ENCODE measurements at regions not wholly inside any gene's neighbourhood (a gene's known extent, or its start where the extent isn't known, plus 50 kb on each side); places are given as distances from the start of the nearest gene placed in this dataset.
"Not testable (repeated sequence)": the region's sequence is repeated elsewhere in the genome, so short reads cannot be mapped to it uniquely, and the experiment has no call there.

GRCh38 chr11:38524945-38525344, 1926.9 kb upstream of the RAG2 start:
- H3K36me3 ChIP-seq (ENCODE audit: control insufficient read depth in 2 of 2, insufficient read depth in 2 of 2, low read length in 1 of 2), result no peaks in the 10 kb centered on the region
- in situ Hi-C loops (cut with MboI) (no loop called here), intact Hi-C loops (cut with micrococcal nuclease; ENCODE audit: unreplicated experiment) (no loop called here)
- ChIA-PET POLR2A (no interaction called here), SMC1A (ENCODE audit: uncharacterized antibody, unreplicated experiment) (no interaction called here), RAD21 (ENCODE audit: unreplicated experiment) (no interaction called here), CTCF (interaction anchor here (1.2 kb wide), 1 partner anchor 15 kb away, joined by 3 read pairs; no protein-coding TSS in a partner anchor)
- no peaks in the 10 kb centered on the region for H3K4me1 ChIP-seq (ENCODE audit: control insufficient read depth, insufficient read depth, low read length)
- H3K9me3 ChIP-seq (replicated peaks; ENCODE audit: control insufficient read depth, insufficient read depth, low read length), result no peaks in the 10 kb centered on the region
- no peak overlapping the region for H3K4me3 ChIP-seq
- no peak overlapping the region for H3K9ac ChIP-seq (ENCODE audit: control insufficient read depth, insufficient read depth, low read length)
- no peaks in the 10 kb centered on the region for H4K20me1 ChIP-seq (ENCODE audit: control insufficient read depth, insufficient read depth)
- ATAC-seq (no peak), FAIRE-seq (no peak), DNase-seq (ENCODE audit: low read depth, low spot score) (no peak)
- no peak overlapping the region for H3K27ac ChIP-seq (ENCODE audit: control insufficient read depth, insufficient read depth)
- no peak overlapping the region for H2AFZ ChIP-seq (ENCODE audit: control insufficient read depth, low read depth, low read length)
- 0% methylated on average over 1 of the region's 1 CpG for WGBS (ENCODE audit: insufficient coverage, insufficient replicate concordance, low lambda C conversion rate, missing lambda C conversion rate)
- H3K27me3 ChIP-seq (replicated peaks in 1 of 2; ENCODE audit: control insufficient read depth in 2 of 2, insufficient read depth in 2 of 2, low read length in 1 of 2), result no peaks in the 10 kb centered on the region
- H3K79me2 ChIP-seq (ENCODE audit: control insufficient read depth, insufficient read depth, low read length), result no peaks in the 10 kb centered on the region
- no TSS peak for BruUV-seq (replicated peaks)
- TF ChIP-seq CREB1 (IDR thresholded peaks at IDR 0.05; ENCODE audit: low read depth) (no peak), FOXM1 (IDR thresholded peaks at IDR 0.05; ENCODE audit: low read depth, low read length) (no peak), YY1 (IDR thresholded peaks at IDR 0.05; ENCODE audit: low read depth, low read length) (no peak), RB1 (IDR thresholded peaks at IDR 0.05; ENCODE audit: borderline replicate concordance) (no peak), EED (IDR thresholded peaks at IDR 0.05; ENCODE audit: low read depth) (no peak), NR2F1 (conservative IDR thresholded peaks at IDR 0.05) (no peak), NR2C2 (IDR thresholded peaks at IDR 0.05; ENCODE audit: borderline replicate concordance, control insufficient read depth, insufficient read length, low read depth) (no peak), KDM1A (IDR thresholded peaks at IDR 0.05; ENCODE audit: borderline replicate concordance) (no peak), CBFB (IDR thresholded peaks at IDR 0.05; ENCODE audit: low read depth) (no peak)
- no peak overlapping the region for H3K4me2 ChIP-seq (ENCODE audit: control insufficient read depth, insufficient read depth)

GRCh38 chr11:38517991-38518390, 1920.0 kb upstream of the RAG2 start:
- no peak for DNase-seq (ENCODE audit: low read depth, low spot score)
- ChIA-PET SMC1A (ENCODE audit: uncharacterized antibody, unreplicated experiment) (no interaction called here), POLR2A (no interaction called here), RAD21 (ENCODE audit: unreplicated experiment) (no interaction called here), CTCF (interaction anchor here (0.6 kb wide), 1 partner anchor 1890 kb away, joined by 3 read pairs; no protein-coding TSS in a partner anchor)
- 54% methylated on average over 5 of the region's 5 CpGs for WGBS (ENCODE audit: insufficient coverage, insufficient replicate concordance, low lambda C conversion rate, missing lambda C conversion rate)
- TF ChIP-seq POLR2AphosphoS5 (IDR thresholded peaks at IDR 0.05; ENCODE audit: low read length) (no peak), NBN (IDR thresholded peaks at IDR 0.05) (no peak), KLF5 (IDR thresholded peaks at IDR 0.05; ENCODE audit: partially characterized antibody) (no peak), POU2F2 (IDR thresholded peaks at IDR 0.05; ENCODE audit: borderline replicate concordance, low read depth, low read length) (no peak), ZNF274 (IDR thresholded peaks at IDR 0.05; ENCODE audit: insufficient read depth, insufficient read length) (no peak)
- H3K27me3 ChIP-seq (replicated peaks in 1 of 2; ENCODE audit: control insufficient read depth in 2 of 2, insufficient read depth in 2 of 2, low read length in 1 of 2), result no peaks in the 10 kb centered on the region
- no peaks in the 10 kb centered on the region for H3K79me2 ChIP-seq (ENCODE audit: control insufficient read depth, insufficient read depth, low read length)
- H3K36me3 ChIP-seq (ENCODE audit: control insufficient read depth in 2 of 2, insufficient read depth in 2 of 2, low read length in 1 of 2), result no peaks in the 10 kb centered on the region
- no peak overlapping the region for H3K4me2 ChIP-seq (ENCODE audit: control insufficient read depth, insufficient read depth)
- FAIRE-seq, result no peak
- no TSS peak for BruUV-seq (replicated peaks)
- no peak overlapping the region for H3K4me3 ChIP-seq
- H4K20me1 ChIP-seq (ENCODE audit: control insufficient read depth, insufficient read depth), result no peaks in the 10 kb centered on the region
- H3K4me1 ChIP-seq (ENCODE audit: control insufficient read depth, insufficient read depth, low read length), result no peaks in the 10 kb centered on the region
- no peak overlapping the region for H3K9ac ChIP-seq (ENCODE audit: control insufficient read depth, insufficient read depth, low read length)
- intact Hi-C loops (cut with micrococcal nuclease; ENCODE audit: unreplicated experiment) (no loop called here), in situ Hi-C loops (cut with MboI) (no loop called here)
- no peaks in the 10 kb centered on the region for H3K9me3 ChIP-seq (replicated peaks; ENCODE audit: control insufficient read depth, insufficient read depth, low read length)
- no peak overlapping the region for H2AFZ ChIP-seq (ENCODE audit: control insufficient read depth, low read depth, low read length)
- H3K27ac ChIP-seq (ENCODE audit: control insufficient read depth, insufficient read depth), result no peak overlapping the region
- ATAC-seq, result no peak

GRCh38 chr11:38512830-38513229, 1914.8 kb upstream of the RAG2 start:
- RAD21 ChIA-PET (ENCODE audit: unreplicated experiment); H3K4me3 ChIP-seq; FAIRE-seq; H2AFZ ChIP-seq (ENCODE audit: control insufficient read depth, low read depth, low read length); in situ Hi-C loops (cut with MboI); H3K4me1 ChIP-seq (ENCODE audit: control insufficient read depth, insufficient read depth, low read length); H3K9ac ChIP-seq (ENCODE audit: control insufficient read depth, insufficient read depth, low read length); H4K20me1 ChIP-seq (ENCODE audit: control insufficient read depth, insufficient read depth); intact Hi-C loops (cut with micrococcal nuclease; ENCODE audit: unreplicated experiment); H3K4me2 ChIP-seq (ENCODE audit: control insufficient read depth, insufficient read depth); H3K27ac ChIP-seq (ENCODE audit: control insufficient read depth, insufficient read depth); H3K79me2 ChIP-seq (ENCODE audit: control insufficient read depth, insufficient read depth, low read length); POLR2A ChIA-PET; SMC1A ChIA-PET (ENCODE audit: uncharacterized antibody, unreplicated experiment); H3K27me3 ChIP-seq (replicated peaks in 1 of 2; ENCODE audit: control insufficient read depth in 2 of 2, insufficient read depth in 2 of 2, low read length in 1 of 2); BruUV-seq (replicated peaks); DNase-seq (ENCODE audit: low read depth, low spot score); ATAC-seq; H3K36me3 ChIP-seq (ENCODE audit: control insufficient read depth in 2 of 2, insufficient read depth in 2 of 2, low read length in 1 of 2); CTCF ChIA-PET; H3K9me3 ChIP-seq (replicated peaks; ENCODE audit: control insufficient read depth, insufficient read depth, low read length): not testable (repeated sequence)
- WGBS (ENCODE audit: insufficient coverage, insufficient replicate concordance, low lambda C conversion rate, missing lambda C conversion rate), result 33% methylated on average over 3 of the region's 3 CpGs

All from GM12878 (cell line).